H1 (cell line): ENCODE measurements at regions not wholly inside any gene's neighbourhood (a gene's known extent, or its start where the extent isn't known, plus 50 kb on each side); places are given as distances from the start of the nearest gene placed in this dataset.

ENCODE experiments used
- CTCF ChIP-seq, 3 experiments: IDR thresholded peaks; 1 replicate in 2 of 3; 2 replicates in 1 of 3; pipeline versions ENCODE4 v1.5.1 to v1.6.1; 2011; ENCODE audit warnings: low read length in 3 of 3, mild to moderate bottlenecking in 3 of 3, inconsistent platforms in 2 of 3, low read depth in 1 of 3, moderate library complexity in 1 of 3; ENCODE audit not compliant: insufficient read depth in 1 of 3; ENCODE audit errors: control extremely low read depth in 1 of 3
- HDAC2 ChIP-seq, 2 experiments: fragments of 300-600 bp in 1 of 2; sonication (generic) in 1 of 2; IDR thresholded peaks; 2 replicates each; pipeline ENCODE4 v1.6.1; 2011 to 2012; ENCODE audit warnings: low read depth in 2 of 2, low read length in 2 of 2, mild to moderate bottlenecking in 2 of 2, moderate library complexity in 2 of 2, borderline replicate concordance in 1 of 2, inconsistent platforms in 1 of 2
- JUN ChIP-seq: IDR thresholded peaks from 2 replicates; pipeline ENCODE4 v1.6.1; 2011; ENCODE audit warnings: low read depth, mild to moderate bottlenecking, improper control_type of control experiment, low read length
- KDM1A ChIP-seq: fragments of 200-600, 300-600 bp; sonication (generic); IDR thresholded peaks from 2 replicates; pipeline ENCODE4 v1.7.1; 2016; ENCODE audit warnings: mild to moderate bottlenecking, low read length, borderline replicate concordance
- POLR2AphosphoS5 ChIP-seq: IDR thresholded peaks from 2 replicates; pipeline ENCODE4 v1.6.1; 2011; ENCODE audit warnings: low read depth, low read length
- SP1 ChIP-seq: IDR thresholded peaks from 2 replicates; pipeline ENCODE4 v1.6.1; 2011; ENCODE audit warnings: low read depth, low read length

- TF ChIP-seq JUN (no peak), SP1 (no peak), CTCF (IDR thresholded peaks at IDR 0.05; ENCODE audit: control extremely low read depth in 1 of 3, insufficient read depth in 1 of 3, low read depth in 1 of 3, low read length in 3 of 3) (no peak), KDM1A (no peak), POLR2AphosphoS5 (no peak), HDAC2 (IDR thresholded peaks at IDR 0.05; ENCODE audit: borderline replicate concordance in 1 of 2, low read depth in 2 of 2, low read length in 2 of 2) (no peak)
Measured at GRCh38 chr10:4088354-4089066, 303.5 kb upstream of the KLF6 start.
